Fibroblast of skin of left biceps (primary cell): ENCODE measurements at regions not wholly inside any gene's neighbourhood (a gene's known extent, or its start where the extent isn't known, plus 50 kb on each side); places are given as distances from the start of the nearest gene placed in this dataset.
"Not testable (repeated sequence)": the region's sequence is repeated elsewhere in the genome, so short reads cannot be mapped to it uniquely, and the experiment has no call there.

Experiments used
- DNase-seq, 2 experiments: peaks; one replicate each; pipeline ENCODE4 v3.0.0-alpha.2; 2013; ENCODE audit warnings: low read depth in 2 of 2

- DNase-seq: no peak
These were observed 333.4 kb upstream of the IL12A start for GRCh38 chr3:159655202-159655601.

GRCh38 chr3:159657176-159657575 is 331.5 kb upstream of the IL12A start:
- no peak for DNase-seq

GRCh38 chr3:159657629-159658028 is 331.0 kb upstream of the IL12A start:
- DNase-seq: no peak

- DNase-seq: no peak
These were observed 328.3 kb upstream of the IL12A start for GRCh38 chr3:159660326-159660725.

- no peak for DNase-seq
These were observed 327.7 kb upstream of the IL12A start for GRCh38 chr3:159660901-159661300.

- DNase-seq: no peak
These were observed 326.1 kb upstream of the IL12A start for GRCh38 chr3:159662549-159662948.

- no peak for DNase-seq
These were observed 324.6 kb upstream of the IL12A start for GRCh38 chr3:159664006-159664405.

GRCh38 chr3:159664653-159665052 is 324.0 kb upstream of the IL12A start:
- no peak for DNase-seq

GRCh38 chr3:159667261-159667660 is 321.4 kb upstream of the IL12A start:
- no peak for DNase-seq

- DNase-seq: no peak
These were observed 320.2 kb upstream of the IL12A start for GRCh38 chr3:159668461-159668860.

- DNase-seq: peak; percentile 10 to 15
These were observed 319.6 kb upstream of the IL12A start for GRCh38 chr3:159668990-159669476.

GRCh38 chr3:159669766-159670165 is 318.9 kb upstream of the IL12A start:
- DNase-seq: no peak

GRCh38 chr3:159672728-159673688 is 315.6 kb upstream of the IL12A start:
- no peak for DNase-seq

GRCh38 chr3:159674583-159674982 is 314.1 kb upstream of the IL12A start:
- no peak for DNase-seq

- no peak for DNase-seq
These were observed 313.4 kb upstream of the IL12A start for GRCh38 chr3:159675285-159675684.

- no peak for DNase-seq
These were observed 308.7 kb upstream of the IL12A start for GRCh38 chr3:159679900-159680299.

- DNase-seq: not testable (repeated sequence)
These were observed 306.9 kb upstream of the IL12A start for GRCh38 chr3:159681717-159682116.

- DNase-seq: no peak
These were observed 302.8 kb upstream of the IL12A start for GRCh38 chr3:159685801-159686200.

- DNase-seq: no peak
These were observed 295.4 kb upstream of the IL12A start for GRCh38 chr3:159693226-159693625.

GRCh38 chr3:159711560-159712333 is 276.9 kb upstream of the IL12A start:
- peak; percentile 91 for DNase-seq

- DNase-seq: no peak
These were observed 267.3 kb upstream of the IL12A start for GRCh38 chr3:159721324-159721723.

GRCh38 chr3:159723295-159723694 is 265.3 kb upstream of the IL12A start:
- DNase-seq: no peak

- no peak for DNase-seq
These were observed 264.0 kb upstream of the IL12A start for GRCh38 chr3:159724627-159725026.
